ENCODE measurements at regions not wholly inside any gene's neighbourhood (a gene's known extent, or its start where the extent isn't known, plus 50 kb on each side); places are given as distances from the start of the nearest gene placed in this dataset.

- DNase-seq = no peak
- H3K27ac ChIP-seq = no peak overlapping the region
- intact Hi-C loops (cut with DNase I) = no loop called here
- H3K36me3 ChIP-seq (ENCODE audit: insufficient read depth in 1 of 2, low read depth in 1 of 2) = no peaks in the 10 kb centered on the region
- H3K4me3 ChIP-seq = no peak overlapping the region
- TF ChIP-seq, protein P1, sequence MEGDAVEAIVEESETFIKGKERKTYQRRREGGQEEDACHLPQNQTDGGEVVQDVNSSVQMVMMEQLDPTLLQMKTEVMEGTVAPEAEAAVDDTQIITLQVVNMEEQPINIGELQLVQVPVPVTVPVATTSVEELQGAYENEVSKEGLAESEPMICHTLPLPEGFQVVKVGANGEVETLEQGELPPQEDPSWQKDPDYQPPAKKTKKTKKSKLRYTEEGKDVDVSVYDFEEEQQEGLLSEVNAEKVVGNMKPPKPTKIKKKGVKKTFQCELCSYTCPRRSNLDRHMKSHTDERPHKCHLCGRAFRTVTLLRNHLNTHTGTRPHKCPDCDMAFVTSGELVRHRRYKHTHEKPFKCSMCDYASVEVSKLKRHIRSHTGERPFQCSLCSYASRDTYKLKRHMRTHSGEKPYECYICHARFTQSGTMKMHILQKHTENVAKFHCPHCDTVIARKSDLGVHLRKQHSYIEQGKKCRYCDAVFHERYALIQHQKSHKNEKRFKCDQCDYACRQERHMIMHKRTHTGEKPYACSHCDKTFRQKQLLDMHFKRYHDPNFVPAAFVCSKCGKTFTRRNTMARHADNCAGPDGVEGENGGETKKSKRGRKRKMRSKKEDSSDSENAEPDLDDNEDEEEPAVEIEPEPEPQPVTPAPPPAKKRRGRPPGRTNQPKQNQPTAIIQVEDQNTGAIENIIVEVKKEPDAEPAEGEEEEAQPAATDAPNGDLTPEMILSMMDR (IDR thresholded peaks at IDR 0.05) = no peak
- 41 to 98% (median 93%) methylated on average over 1 of the region's 1 CpG for WGBS, 3 donors
- H3K27me3 ChIP-seq (ENCODE audit: insufficient read depth in 3 of 3, low read length in 2 of 3) = no peaks in the 10 kb centered on the region
- H3K4me1 ChIP-seq = no peaks in the 10 kb centered on the region
- ATAC-seq = no peak
- peaks cover 3% of the 10 kb centered on the region for H3K9me3 ChIP-seq
Measured at GRCh38 chr5:115736690-115737005, 79.8 kb downstream of the CDO1 start.

GRCh38 chr5:115736004-115736689 is 80.3 kb downstream of the CDO1 start:
- no peak for ATAC-seq
- no peak for DNase-seq
- no peaks in the 10 kb centered on the region for H3K4me1 ChIP-seq
- 64 to 75% (median 64%) methylated on average over 3 of the region's 3 CpGs for WGBS, 3 donors
- no peaks in the 10 kb centered on the region for H3K27me3 ChIP-seq (ENCODE audit: insufficient read depth in 3 of 3, low read length in 2 of 3)
- H3K27ac ChIP-seq = no peak overlapping the region
- H3K4me3 ChIP-seq = no peak overlapping the region
- no peaks in the 10 kb centered on the region for H3K36me3 ChIP-seq (ENCODE audit: insufficient read depth in 1 of 2, low read depth in 1 of 2)
- peaks cover 3% of the 10 kb centered on the region for H3K9me3 ChIP-seq
- intact Hi-C loops (cut with DNase I) = no loop called here
- TF ChIP-seq, protein P1 (IDR thresholded peaks at IDR 0.05) = no peak

- Histone ChIP-seq H3K27me3 (ENCODE audit: insufficient read depth in 3 of 3, low read length in 2 of 3) (no peaks in the 10 kb centered on the region), H3K36me3 (ENCODE audit: insufficient read depth in 1 of 2, low read depth in 1 of 2) (no peaks in the 10 kb centered on the region), H3K27ac (no peak overlapping the region), H3K4me1 (no peaks in the 10 kb centered on the region), H3K4me3 (no peak overlapping the region), H3K9me3 (no peaks in the 10 kb centered on the region)
- 32 to 51% (median 37%) methylated on average over 7 of the region's 7 CpGs for WGBS, 3 donors
- no peak for DNase-seq
- ATAC-seq = peak in 2 of 4 donors; percentile 27 to 40
- TF ChIP-seq, protein P1 (IDR thresholded peaks at IDR 0.05) = no peak
- intact Hi-C loops (cut with DNase I) = no loop called here
Measured at GRCh38 chr5:115735108-115735998, 81.1 kb downstream of the CDO1 start.

DNA sequence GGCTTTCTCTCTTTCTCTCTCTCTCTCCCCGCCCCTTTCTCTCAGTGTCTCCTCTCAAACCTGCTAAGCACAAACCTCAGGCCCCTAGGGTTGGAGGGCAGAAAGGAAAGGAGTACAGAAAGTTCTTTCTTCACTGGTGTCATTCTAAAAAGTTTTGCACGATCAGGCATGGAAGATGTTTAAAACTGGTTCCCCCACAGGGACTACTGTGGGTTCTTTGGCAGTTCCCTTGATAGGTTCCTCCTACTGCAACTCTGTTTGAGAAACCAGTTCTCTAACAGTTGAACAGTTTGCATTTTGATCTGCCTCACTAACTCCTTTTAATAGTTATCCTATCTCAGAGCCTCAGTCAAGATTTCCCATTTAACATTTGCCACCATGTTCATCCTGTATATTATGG is 82.9 kb downstream of the CDO1 start:
- 65 to 77% (median 70%) methylated on average over 2 of the region's 2 CpGs for WGBS, 3 donors
- intact Hi-C loops (cut with DNase I) = no loop called here
- no peak overlapping the region for H3K4me3 ChIP-seq
- TF ChIP-seq, protein P1 (IDR thresholded peaks at IDR 0.05) = no peak
- no peak for DNase-seq
- no peak for ATAC-seq
- H3K27me3 ChIP-seq (ENCODE audit: insufficient read depth in 3 of 3, low read length in 2 of 3) = no peaks in the 10 kb centered on the region
- no peaks in the 10 kb centered on the region for H3K36me3 ChIP-seq (ENCODE audit: insufficient read depth in 1 of 2, low read depth in 1 of 2)
- no peaks in the 10 kb centered on the region for H3K9me3 ChIP-seq
- no peaks in the 10 kb centered on the region for H3K4me1 ChIP-seq
- no peak overlapping the region for H3K27ac ChIP-seq
